ENCODE measurements at regions not wholly inside any gene's neighbourhood (a gene's known extent, or its start where the extent isn't known, plus 50 kb on each side); places are given as distances from the start of the nearest gene placed in this dataset.

DNA sequence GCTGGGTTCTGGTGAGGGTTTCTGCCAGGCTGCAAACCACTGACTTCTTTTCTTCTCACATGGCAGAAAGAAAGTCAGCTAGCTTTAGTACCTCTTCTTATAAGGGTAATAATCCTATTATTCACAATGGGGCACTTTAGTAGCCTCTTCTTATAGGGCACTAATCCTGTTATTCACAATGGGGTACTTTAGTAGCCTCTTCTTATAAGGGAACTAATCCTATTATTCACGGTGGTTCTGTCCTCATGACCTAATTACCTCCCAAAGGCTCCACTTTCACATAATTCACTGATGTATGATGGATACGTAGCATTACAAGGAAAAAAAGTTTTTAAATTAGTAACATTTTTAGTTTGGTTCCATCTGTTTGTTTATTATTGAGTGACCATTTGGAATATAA is 671.3 kb downstream of the NSUN3 start:
- TF ChIP-seq, protein P1, sequence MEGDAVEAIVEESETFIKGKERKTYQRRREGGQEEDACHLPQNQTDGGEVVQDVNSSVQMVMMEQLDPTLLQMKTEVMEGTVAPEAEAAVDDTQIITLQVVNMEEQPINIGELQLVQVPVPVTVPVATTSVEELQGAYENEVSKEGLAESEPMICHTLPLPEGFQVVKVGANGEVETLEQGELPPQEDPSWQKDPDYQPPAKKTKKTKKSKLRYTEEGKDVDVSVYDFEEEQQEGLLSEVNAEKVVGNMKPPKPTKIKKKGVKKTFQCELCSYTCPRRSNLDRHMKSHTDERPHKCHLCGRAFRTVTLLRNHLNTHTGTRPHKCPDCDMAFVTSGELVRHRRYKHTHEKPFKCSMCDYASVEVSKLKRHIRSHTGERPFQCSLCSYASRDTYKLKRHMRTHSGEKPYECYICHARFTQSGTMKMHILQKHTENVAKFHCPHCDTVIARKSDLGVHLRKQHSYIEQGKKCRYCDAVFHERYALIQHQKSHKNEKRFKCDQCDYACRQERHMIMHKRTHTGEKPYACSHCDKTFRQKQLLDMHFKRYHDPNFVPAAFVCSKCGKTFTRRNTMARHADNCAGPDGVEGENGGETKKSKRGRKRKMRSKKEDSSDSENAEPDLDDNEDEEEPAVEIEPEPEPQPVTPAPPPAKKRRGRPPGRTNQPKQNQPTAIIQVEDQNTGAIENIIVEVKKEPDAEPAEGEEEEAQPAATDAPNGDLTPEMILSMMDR (IDR thresholded peaks at IDR 0.05; ENCODE audit: borderline replicate concordance) = no peak
- Histone ChIP-seq H3K4me3 (no peak overlapping the region), H3K27ac (replicated peaks) (no peak overlapping the region), H3K4me1 (no peaks in the 10 kb centered on the region), H3K36me3 (no peaks in the 10 kb centered on the region), H3K9me3 (replicated peaks) (no peaks in the 10 kb centered on the region), H3K27me3 (ENCODE audit: low read depth) (no peaks in the 10 kb centered on the region)
- DNase-seq = no peak
- intact Hi-C loops (cut with micrococcal nuclease) = no loop called here

DNA sequence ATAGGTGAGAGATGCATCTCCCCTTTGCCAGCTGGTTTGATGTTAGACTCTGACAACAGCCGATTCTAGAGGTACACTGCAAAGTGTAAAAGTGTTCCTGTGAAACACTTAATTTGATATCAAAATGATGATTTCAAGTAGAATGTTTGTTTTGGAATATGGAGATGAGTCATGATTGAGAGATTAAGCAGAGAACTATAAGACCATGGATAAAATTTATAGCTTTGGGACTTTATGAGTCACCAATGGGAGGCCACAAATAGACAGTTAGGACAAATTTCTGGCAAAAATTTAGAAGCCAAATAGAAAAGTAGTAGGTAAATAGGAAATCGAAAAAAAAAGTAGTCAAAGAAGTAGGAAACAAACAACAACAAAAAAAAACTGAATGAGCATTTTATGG is 672.5 kb downstream of the NSUN3 start:
- no peak overlapping the region for H3K4me3 ChIP-seq
- H3K36me3 ChIP-seq = no peaks in the 10 kb centered on the region
- no peak overlapping the region for H3K27ac ChIP-seq (replicated peaks)
- intact Hi-C loops (cut with micrococcal nuclease) = no loop called here
- no peaks in the 10 kb centered on the region for H3K4me1 ChIP-seq
- H3K27me3 ChIP-seq (ENCODE audit: low read depth) = no peaks in the 10 kb centered on the region
- TF ChIP-seq, protein P1 (IDR thresholded peaks at IDR 0.05; ENCODE audit: borderline replicate concordance) = no peak
- no peaks in the 10 kb centered on the region for H3K9me3 ChIP-seq (replicated peaks)
- no peak for DNase-seq

DNA sequence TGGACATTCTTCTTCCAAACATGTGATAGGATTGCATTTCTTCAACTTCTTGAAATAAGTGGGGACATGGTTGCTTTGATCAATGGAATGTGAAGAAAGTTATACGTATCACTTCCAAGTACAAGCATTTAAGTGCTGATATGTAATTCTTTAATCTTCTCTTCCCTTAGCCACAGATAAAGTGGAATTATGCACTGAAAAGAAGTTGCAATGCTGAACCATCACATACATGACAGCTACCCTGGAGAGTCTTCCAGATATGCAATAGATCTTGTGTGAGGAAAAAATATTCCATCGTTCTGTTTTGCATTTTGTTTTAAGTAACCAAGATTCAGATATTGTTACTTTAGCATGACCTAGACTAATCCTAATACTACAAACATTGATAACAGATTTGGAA is 674.3 kb downstream of the NSUN3 start:
- H3K9me3 ChIP-seq (replicated peaks) = peaks cover 7% of the 10 kb centered on the region
- no peaks in the 10 kb centered on the region for H3K27me3 ChIP-seq (ENCODE audit: low read depth)
- no peak for DNase-seq
- no peak overlapping the region for H3K27ac ChIP-seq (replicated peaks)
- intact Hi-C loops (cut with micrococcal nuclease) = no loop called here
- TF ChIP-seq, protein P1 (IDR thresholded peaks at IDR 0.05; ENCODE audit: borderline replicate concordance) = no peak
- no peaks in the 10 kb centered on the region for H3K36me3 ChIP-seq
- no peak overlapping the region for H3K4me3 ChIP-seq
- H3K4me1 ChIP-seq = no peaks in the 10 kb centered on the region

DNA sequence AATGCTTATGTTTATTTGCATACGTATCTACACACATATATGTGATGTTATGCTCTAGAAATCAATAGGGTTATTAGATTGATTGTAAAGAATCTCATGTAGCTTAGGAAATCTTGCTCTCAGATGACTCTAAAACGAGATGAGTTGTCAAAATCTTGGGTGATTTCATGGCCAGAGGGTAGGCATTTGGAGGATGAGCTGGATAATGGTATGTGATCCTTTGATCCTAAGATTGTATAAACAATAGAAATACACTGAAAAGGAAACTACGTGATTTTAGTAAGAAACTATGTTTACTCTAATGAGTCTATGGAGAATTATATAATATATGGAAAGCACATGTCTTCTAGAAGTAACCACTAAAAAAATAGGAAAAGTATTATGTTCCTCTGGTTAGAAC is 676.6 kb downstream of the NSUN3 start:
- Histone ChIP-seq H3K4me3 (no peak overlapping the region), H3K27ac (replicated peaks) (no peak overlapping the region), H3K4me1 (no peaks in the 10 kb centered on the region), H3K27me3 (ENCODE audit: low read depth) (no peaks in the 10 kb centered on the region), H3K36me3 (no peaks in the 10 kb centered on the region), H3K9me3 (replicated peaks) (peaks cover 10% of the 10 kb centered on the region)
- TF ChIP-seq, protein P1 (IDR thresholded peaks at IDR 0.05; ENCODE audit: borderline replicate concordance) = no peak
- intact Hi-C loops (cut with micrococcal nuclease) = no loop called here
- no peak for DNase-seq

DNA sequence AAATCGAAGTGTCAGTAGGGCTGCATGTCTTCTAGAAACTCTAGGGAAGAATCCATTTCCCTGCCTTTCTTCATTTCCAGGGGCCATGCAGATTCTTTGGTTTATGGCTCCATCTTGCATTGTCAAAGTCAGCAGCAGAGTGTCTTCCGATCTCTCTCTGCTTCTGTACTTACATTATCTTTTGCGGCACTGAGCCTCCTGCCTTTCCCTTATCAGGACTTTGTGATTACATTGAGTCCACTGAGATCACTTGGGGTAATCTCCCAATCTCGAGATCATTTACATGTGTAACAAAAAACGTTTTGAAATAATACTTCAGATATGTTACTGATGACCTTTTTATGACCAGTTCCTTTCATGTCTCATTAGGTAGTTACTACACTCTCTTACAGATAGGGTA is 695.9 kb downstream of the NSUN3 start:
- H3K4me1 ChIP-seq = no peaks in the 10 kb centered on the region
- no peak for DNase-seq
- no peaks in the 10 kb centered on the region for H3K27me3 ChIP-seq (ENCODE audit: low read depth)
- H3K4me3 ChIP-seq = no peak overlapping the region
- H3K27ac ChIP-seq (replicated peaks) = no peak overlapping the region
- TF ChIP-seq, protein P1 (IDR thresholded peaks at IDR 0.05; ENCODE audit: borderline replicate concordance) = no peak
- no peaks in the 10 kb centered on the region for H3K36me3 ChIP-seq
- no peaks in the 10 kb centered on the region for H3K9me3 ChIP-seq (replicated peaks)
- intact Hi-C loops (cut with micrococcal nuclease) = no loop called here

DNA sequence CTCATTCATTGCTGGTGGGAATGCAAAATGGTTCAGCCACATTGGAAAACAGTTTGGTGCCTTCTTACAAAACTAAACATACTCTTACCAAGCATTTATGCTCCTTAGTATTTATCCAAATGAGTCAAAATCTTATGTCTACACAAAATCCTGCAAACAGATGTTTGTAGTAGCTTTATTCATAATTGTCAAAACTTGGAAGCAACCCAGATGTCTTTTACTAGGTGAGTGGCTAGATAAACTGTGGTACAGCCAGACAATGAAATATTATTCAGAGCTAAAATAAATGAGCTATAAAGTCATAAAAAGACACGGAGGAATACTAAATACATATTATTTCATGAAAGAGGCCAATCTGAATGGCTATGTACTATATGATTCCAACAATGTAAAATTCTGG is 709.5 kb downstream of the NSUN3 start:
- Histone ChIP-seq H3K4me1 (no peaks in the 10 kb centered on the region), H3K9me3 (replicated peaks) (no peaks in the 10 kb centered on the region), H3K27me3 (ENCODE audit: low read depth) (no peaks in the 10 kb centered on the region), H3K4me3 (no peak overlapping the region), H3K27ac (replicated peaks) (no peak overlapping the region), H3K36me3 (no peaks in the 10 kb centered on the region)
- TF ChIP-seq, protein P1 (IDR thresholded peaks at IDR 0.05; ENCODE audit: borderline replicate concordance) = no peak
- intact Hi-C loops (cut with micrococcal nuclease) = no loop called here
- no peak for DNase-seq

All from left ventricle myocardium inferior (tissue), 1 donor.